Panc1 (cell line): ENCODE measurements at regions not wholly inside any gene's neighbourhood (a gene's known extent, or its start where the extent isn't known, plus 50 kb on each side); places are given as distances from the start of the nearest gene placed in this dataset.

Source experiments
- ATAC-seq: fragments of 200-7000 bp; cut with Tn5 transposase; 2 replicates; pipeline ENCODE4 v1.9.1; 2020; ENCODE audit warnings: mild to moderate bottlenecking, moderate library complexity
- BruUV-seq: library from RNA; stranded (reverse); fragments of 400-500 nt; replicated peaks from 2 replicates; lab custom pipeline; 2021; lab: Mats Ljungman, UMichigan
- CTCF ChIA-PET: fragments of 300-600 bp; sonication (Branson Sonifier 250); formaldehyde crosslinking; loops from one replicate; lab custom pipeline; 2022; ENCODE audit warnings: antibody characterized with exemption; lab: Charles Lee
- POLR2A ChIA-PET: fragments of 300-600 bp; sonication (Branson Sonifier 250); formaldehyde crosslinking; loops from one replicate; lab custom pipeline; 2022; ENCODE audit warnings: antibody characterized with exemption; lab: Charles Lee
- DNase-seq: peaks from one replicate; pipeline ENCODE4 v3.0.0-alpha.2; 2010; ENCODE audit warnings: low read depth, low spot score
- H3K27ac ChIP-seq: 2 replicates; pipeline ENCODE4 v1.5.1; 2011; ENCODE audit warnings: mild to moderate bottlenecking, low read length, inconsistent platforms
- H3K27me3 ChIP-seq: fragments of 200-500 bp; sonication (Bioruptor generic); 2 replicates; pipeline ENCODE4 v1.6.0; 2014; ENCODE audit warnings: low read length, inconsistent platforms; ENCODE audit not compliant: control insufficient read depth, insufficient read depth
- H3K36me3 ChIP-seq: fragments of 200-500 bp; sonication (Bioruptor generic); 2 replicates; pipeline ENCODE4 v1.5.1; 2014; ENCODE audit warnings: inconsistent platforms, mild to moderate bottlenecking, low read length, moderate library complexity; ENCODE audit not compliant: control insufficient read depth, insufficient read depth
- H3K4me1 ChIP-seq: 2 replicates; pipeline ENCODE4 v1.5.1; 2011; ENCODE audit warnings: inconsistent platforms, mild to moderate bottlenecking, low read length, moderate library complexity; ENCODE audit not compliant: control insufficient read depth, insufficient read depth
- H3K4me3 ChIP-seq, 2 experiments: 2 replicates each; pipeline ENCODE4 v1.5.1; 2011 to 2012; ENCODE audit warnings: low read depth in 2 of 2, low read length in 2 of 2, mild to moderate bottlenecking in 2 of 2, inconsistent platforms in 1 of 2, moderate library complexity in 1 of 2
- H3K9me3 ChIP-seq: fragments of 200-500 bp; sonication (Bioruptor generic); 2 replicates; pipeline ENCODE4 v1.5.1; 2014; ENCODE audit warnings: low read depth, mild to moderate bottlenecking, inconsistent platforms, low read length, moderate library complexity; ENCODE audit not compliant: control insufficient read depth, insufficient read depth
- CTCF ChIP-seq: fragments of 450-650 bp; IDR thresholded peaks from 2 replicates; pipeline ENCODE4 v1.5.1; 2017; ENCODE audit warnings: mild to moderate bottlenecking
- POLR2AphosphoS5 ChIP-seq: IDR thresholded peaks from 2 replicates; pipeline ENCODE4 v1.6.1; 2012; ENCODE audit warnings: mild to moderate bottlenecking, low read depth, low read length, moderate library complexity
- REST ChIP-seq, 2 experiments: IDR thresholded peaks; 2 replicates each; pipeline ENCODE4 v1.6.1; 2011 to 2012; ENCODE audit warnings: low read depth in 2 of 2, control low read depth in 1 of 2, low read length in 1 of 2, mild to moderate bottlenecking in 1 of 2, moderate library complexity in 1 of 2; ENCODE audit not compliant: insufficient read depth in 1 of 2
- SIN3A ChIP-seq: IDR thresholded peaks from 2 replicates; pipeline ENCODE4 v1.6.1; 2012; ENCODE audit warnings: low read depth, mild to moderate bottlenecking, low read length, moderate library complexity, borderline replicate concordance; ENCODE audit not compliant: insufficient read depth
- TCF7L2 ChIP-seq: IDR thresholded peaks from 2 replicates; pipeline ENCODE4 v1.6.1; 2011; ENCODE audit warnings: mild to moderate bottlenecking, low read depth, low read length, inconsistent platforms
- in situ Hi-C: cut with HindIII; loops from 2 replicates; pipeline ENCODE4 v1.10.0; 2016; ENCODE audit warnings: low sequenced_read_pairs, low pct_unique_long_range_greater_than_20kb
- intact Hi-C: fragments of 100-400 bp; cut with micrococcal nuclease; formaldehyde crosslinking; loops from one replicate; pipeline ENCODE4 v1.10.0; 2022; ENCODE audit not compliant: unreplicated experiment

GRCh38 chr14:25756876-25757275, 706.9 kb upstream of the STXBP6 start:
- in situ Hi-C loops (no loop called here), intact Hi-C loops (no loop called here)
- no peak overlapping the region for H3K27ac ChIP-seq
- ATAC-seq = no peak
- no peaks in the 10 kb centered on the region for H3K36me3 ChIP-seq
- CTCF ChIA-PET = no interaction called here
- no peak for TF ChIP-seq REST (IDR thresholded peaks at IDR 0.05; ENCODE audit: insufficient read depth in 1 of 2, low read depth in 2 of 2, low read length in 1 of 2)
- TF ChIP-seq CTCF = no peak
- no peak for TF ChIP-seq TCF7L2
- TF ChIP-seq SIN3A = no peak
- no peak for TF ChIP-seq POLR2AphosphoS5
- no peak overlapping the region for H3K4me3 ChIP-seq
- BruUV-seq = no TSS peak
- POLR2A ChIA-PET = no interaction called here
- H3K27me3 ChIP-seq = no peaks in the 10 kb centered on the region
- DNase-seq = no peak
- H3K9me3 ChIP-seq = no peaks in the 10 kb centered on the region
- no peaks in the 10 kb centered on the region for H3K4me1 ChIP-seq

GRCh38 chr14:25753130-25753529, 703.2 kb upstream of the STXBP6 start:
- H3K36me3 ChIP-seq = no peaks in the 10 kb centered on the region
- ChIA-PET CTCF (no interaction called here), POLR2A (no interaction called here)
- ATAC-seq = no peak
- H3K9me3 ChIP-seq = no peaks in the 10 kb centered on the region
- in situ Hi-C loops = no loop called here
- DNase-seq = no peak
- no peak overlapping the region for H3K4me3 ChIP-seq
- no peaks in the 10 kb centered on the region for H3K27me3 ChIP-seq
- H3K4me1 ChIP-seq = no peaks in the 10 kb centered on the region
- no peak overlapping the region for H3K27ac ChIP-seq
- BruUV-seq = no TSS peak
- intact Hi-C loops = no loop called here
- TF ChIP-seq POLR2AphosphoS5 = no peak
- no peak for TF ChIP-seq CTCF
- TF ChIP-seq SIN3A = no peak
- TF ChIP-seq REST (IDR thresholded peaks at IDR 0.05; ENCODE audit: insufficient read depth in 1 of 2, low read depth in 2 of 2, low read length in 1 of 2) = no peak
- TF ChIP-seq TCF7L2 = no peak
